ENCODE measurements at regions not wholly inside any gene's neighbourhood (a gene's known extent, or its start where the extent isn't known, plus 50 kb on each side); places are given as distances from the start of the nearest gene placed in this dataset.

DNA sequence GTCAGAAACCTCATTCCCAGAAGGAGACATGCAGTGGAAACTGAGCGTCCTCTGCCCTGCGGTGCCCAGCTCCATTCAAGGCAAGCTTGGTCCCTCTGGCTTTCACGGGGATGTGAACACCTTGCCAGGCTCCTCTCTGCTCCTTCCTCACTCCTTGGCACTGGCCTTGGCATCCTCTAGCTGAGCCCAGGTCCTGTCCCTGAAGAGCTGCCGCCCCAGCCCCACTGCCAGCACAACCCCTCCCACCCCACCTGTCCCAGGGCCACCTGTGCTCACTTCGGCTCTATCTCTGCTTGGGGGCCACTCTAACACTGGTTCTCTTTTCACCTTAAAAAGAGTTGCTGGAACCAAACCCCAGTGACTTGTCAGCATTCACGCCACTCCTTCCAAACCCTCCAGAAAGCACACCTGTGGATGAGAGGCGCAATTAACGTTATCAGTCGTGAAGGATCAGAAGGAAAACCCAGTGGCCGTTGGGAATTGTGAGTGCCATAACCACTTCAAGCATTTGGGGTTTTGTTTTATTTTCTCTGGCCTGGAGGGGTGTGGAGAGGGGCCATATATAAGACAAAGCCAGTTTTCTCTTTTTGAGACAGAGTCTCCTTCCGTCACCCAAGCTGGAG lies 103.7 kb downstream of the AXIN2 start:
- TF ChIP-seq, protein P1, sequence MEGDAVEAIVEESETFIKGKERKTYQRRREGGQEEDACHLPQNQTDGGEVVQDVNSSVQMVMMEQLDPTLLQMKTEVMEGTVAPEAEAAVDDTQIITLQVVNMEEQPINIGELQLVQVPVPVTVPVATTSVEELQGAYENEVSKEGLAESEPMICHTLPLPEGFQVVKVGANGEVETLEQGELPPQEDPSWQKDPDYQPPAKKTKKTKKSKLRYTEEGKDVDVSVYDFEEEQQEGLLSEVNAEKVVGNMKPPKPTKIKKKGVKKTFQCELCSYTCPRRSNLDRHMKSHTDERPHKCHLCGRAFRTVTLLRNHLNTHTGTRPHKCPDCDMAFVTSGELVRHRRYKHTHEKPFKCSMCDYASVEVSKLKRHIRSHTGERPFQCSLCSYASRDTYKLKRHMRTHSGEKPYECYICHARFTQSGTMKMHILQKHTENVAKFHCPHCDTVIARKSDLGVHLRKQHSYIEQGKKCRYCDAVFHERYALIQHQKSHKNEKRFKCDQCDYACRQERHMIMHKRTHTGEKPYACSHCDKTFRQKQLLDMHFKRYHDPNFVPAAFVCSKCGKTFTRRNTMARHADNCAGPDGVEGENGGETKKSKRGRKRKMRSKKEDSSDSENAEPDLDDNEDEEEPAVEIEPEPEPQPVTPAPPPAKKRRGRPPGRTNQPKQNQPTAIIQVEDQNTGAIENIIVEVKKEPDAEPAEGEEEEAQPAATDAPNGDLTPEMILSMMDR (IDR thresholded peaks at IDR 0.05), result no peak
- no peak for TF ChIP-seq POLR2AphosphoS5 (IDR thresholded peaks at IDR 0.05)
- TF ChIP-seq POLR2A (IDR thresholded peaks at IDR 0.05), result no peak

Measured in breast epithelium (tissue), 3 donors.